GM10266 (cell line): ENCODE measurements at regions not wholly inside any gene's neighbourhood (a gene's known extent, or its start where the extent isn't known, plus 50 kb on each side); places are given as distances from the start of the nearest gene placed in this dataset.

Experiments used
- DNase-seq: peaks from one replicate; pipeline ENCODE4 v3.0.0; 2012; ENCODE audit errors: extremely low spot score
- TF ChIP-seq, protein P1 (sequence below): IDR thresholded peaks from 2 replicates; pipeline ENCODE4 v1.5.1; 2012; ENCODE audit warnings: mild to moderate bottlenecking, low read depth; ENCODE audit not compliant: control insufficient read depth, insufficient read depth; ENCODE audit errors: missing control alignments

DNA sequence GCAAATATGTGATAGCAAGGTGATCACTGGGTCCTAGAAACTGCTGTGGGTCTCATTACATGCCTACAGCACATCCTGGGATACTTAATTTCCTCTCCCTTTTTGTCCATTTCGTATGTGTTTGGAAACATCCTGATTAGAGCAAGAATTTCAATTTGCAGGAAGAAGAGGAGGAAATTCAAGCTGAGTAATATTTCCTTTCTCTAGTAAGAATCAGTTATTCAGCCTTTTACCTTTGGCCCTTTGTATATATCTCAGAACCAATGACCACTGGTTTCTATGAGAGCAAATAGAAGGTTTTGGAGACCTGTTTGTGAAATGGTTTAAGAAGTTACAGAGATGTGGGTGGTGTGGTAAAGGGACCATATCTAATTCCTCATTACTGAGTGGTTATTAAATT is 171.6 kb downstream of the RMI1 start:
- no peak for DNase-seq
- TF ChIP-seq, protein P1, sequence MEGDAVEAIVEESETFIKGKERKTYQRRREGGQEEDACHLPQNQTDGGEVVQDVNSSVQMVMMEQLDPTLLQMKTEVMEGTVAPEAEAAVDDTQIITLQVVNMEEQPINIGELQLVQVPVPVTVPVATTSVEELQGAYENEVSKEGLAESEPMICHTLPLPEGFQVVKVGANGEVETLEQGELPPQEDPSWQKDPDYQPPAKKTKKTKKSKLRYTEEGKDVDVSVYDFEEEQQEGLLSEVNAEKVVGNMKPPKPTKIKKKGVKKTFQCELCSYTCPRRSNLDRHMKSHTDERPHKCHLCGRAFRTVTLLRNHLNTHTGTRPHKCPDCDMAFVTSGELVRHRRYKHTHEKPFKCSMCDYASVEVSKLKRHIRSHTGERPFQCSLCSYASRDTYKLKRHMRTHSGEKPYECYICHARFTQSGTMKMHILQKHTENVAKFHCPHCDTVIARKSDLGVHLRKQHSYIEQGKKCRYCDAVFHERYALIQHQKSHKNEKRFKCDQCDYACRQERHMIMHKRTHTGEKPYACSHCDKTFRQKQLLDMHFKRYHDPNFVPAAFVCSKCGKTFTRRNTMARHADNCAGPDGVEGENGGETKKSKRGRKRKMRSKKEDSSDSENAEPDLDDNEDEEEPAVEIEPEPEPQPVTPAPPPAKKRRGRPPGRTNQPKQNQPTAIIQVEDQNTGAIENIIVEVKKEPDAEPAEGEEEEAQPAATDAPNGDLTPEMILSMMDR, result no peak

DNA sequence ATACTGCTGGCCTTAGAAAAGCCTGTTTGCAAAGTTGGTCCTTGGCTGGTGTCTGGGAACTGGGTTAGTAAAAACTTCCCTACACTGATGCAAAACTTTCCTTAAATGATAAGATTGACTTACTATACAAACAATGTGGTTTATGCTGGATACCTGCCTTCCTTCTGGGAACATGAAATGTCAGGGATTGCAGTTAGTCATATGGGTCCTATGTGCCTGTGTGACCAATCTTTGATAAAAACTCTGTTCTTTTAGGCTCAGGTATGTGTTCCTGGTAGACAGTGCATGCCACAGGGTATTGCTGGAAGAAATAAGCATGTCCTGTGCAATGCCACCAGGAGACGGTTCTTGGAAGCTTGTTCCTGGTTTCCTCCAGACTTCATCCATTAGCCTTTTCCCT is 173.3 kb downstream of the RMI1 start:
- TF ChIP-seq, protein P1, result no peak
- DNase-seq, result no peak

DNA sequence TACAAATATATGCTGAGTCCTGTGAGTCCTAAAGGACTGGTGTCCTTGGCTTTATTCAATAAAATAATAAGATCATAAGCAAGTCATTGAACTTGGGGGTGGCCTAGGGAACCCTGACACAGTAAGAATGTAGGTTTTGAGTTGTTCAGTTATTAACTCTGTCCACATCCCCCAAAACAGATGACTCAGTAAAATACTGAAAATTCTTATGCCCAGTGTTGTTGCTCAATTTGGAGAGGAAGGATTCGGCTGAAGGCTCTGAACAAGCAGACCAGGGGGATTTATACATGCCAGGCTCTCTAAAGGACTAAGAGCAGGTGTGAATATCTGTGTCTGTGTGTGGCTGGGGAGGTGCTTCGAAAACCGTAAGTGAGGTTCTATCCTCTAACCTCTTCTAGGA is 173.7 kb downstream of the RMI1 start:
- TF ChIP-seq, protein P1, result no peak

DNA sequence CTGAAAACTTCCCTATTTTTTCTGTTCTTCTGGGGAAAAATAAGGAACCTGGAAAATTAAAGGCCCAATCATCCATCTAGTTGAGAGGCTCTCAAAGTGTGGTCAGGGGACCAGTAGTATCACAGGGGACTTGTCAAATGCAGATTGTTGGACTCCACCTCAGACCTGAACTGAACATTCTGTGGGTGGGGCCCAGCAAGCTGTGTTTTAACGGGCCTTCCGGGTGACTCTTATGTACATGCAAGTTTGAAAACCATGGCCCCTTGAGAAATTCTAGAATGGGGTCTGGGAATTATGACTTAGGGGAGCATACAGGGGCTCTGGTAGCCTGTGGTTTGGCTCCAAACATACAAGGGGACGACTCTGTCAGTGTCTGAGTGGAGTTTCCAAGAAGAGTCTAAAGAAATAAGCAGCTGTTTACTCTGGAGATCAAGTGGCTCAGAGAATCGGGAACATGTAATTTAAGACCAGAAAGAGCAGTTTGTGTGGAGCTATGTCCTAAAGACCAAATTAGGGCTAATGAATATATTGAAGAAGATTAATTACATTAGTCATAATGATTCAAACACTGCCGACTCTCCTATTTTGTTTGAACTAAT is 177.4 kb downstream of the SLC28A3 start:
- TF ChIP-seq, protein P1, result no peak
- DNase-seq, result no peak

More for the DNA sequence above, 173.7 kb downstream of the RMI1 start:
- DNase-seq, result no peak

DNA sequence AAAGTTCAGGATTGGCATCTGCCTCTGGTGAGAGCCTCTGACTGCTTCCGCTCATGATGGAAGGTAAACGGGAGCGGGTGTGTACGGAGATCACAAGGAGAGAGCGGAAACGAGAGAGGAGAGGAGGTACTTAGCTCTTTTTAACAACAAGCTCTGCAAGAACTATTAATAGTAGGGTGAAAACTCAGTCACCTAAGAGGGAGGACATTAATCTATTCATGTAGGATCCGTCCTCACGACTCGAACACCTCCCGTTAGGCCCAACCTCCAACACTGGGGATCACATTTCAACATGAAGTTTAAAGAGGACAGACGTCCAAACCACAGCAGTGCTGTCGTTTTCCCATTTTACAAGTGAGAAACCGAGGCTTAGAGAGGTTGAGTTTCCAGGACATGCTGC is 173.7 kb downstream of the SLC28A3 start:
- DNase-seq, result no peak
- TF ChIP-seq, protein P1, result no peak

DNA sequence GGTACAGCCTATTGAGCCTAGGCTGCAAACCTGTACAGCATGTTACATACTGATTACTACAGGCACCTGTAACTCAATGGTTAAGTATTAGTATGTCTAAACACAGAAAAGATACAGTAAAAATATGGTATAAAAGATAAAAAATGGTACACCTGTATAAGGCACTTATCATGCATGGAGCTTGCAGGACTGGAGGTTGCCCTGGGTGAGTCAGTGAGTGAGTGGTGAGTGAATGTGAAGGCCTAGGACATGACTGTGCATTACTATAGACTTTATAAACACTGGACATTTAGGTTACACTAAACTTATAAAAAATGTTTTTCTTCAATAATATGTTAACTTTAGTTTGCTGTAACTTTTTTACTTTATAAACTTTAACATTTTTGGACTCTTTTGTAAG is 171.3 kb downstream of the SLC28A3 start:
- no peak for DNase-seq
- TF ChIP-seq, protein P1, result no peak

DNA sequence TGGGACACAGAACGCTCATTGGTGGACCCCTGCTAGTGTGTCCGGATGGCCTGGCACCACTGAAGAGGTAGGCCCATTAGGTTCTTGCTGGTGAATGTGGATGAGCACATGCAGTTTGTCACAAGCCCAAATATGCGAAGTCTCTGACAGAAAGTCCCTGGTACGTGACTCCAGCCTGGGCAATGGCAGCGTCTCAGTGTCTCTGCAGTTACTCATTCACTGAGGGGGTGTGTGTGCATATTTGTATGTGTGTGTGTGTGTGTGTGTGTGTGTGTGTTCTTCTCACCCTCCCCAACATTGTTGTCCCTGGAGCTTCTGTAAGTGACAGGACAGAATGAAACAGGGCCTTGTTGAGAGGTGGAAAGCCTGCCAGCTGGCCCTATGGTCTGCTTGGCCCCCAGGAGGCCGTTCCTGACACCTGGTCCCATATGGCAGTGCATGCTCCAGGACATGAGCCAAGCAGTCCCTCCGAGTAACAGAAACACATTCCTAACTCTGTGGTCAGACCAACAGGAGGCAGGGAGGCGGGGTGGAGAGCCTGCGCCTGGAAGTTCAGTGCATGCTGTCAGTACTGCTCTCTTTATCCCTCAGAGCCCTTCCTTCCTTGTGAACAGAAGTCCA is 169.9 kb downstream of the SLC28A3 start:
- DNase-seq, result no peak
- TF ChIP-seq, protein P1, result no peak
